Activated T-cell treated with anti-CD3 and anti-CD28 coated beads, Interleukin-2, amount 50 U/mL, for 1 hour (primary cell): ENCODE measurements at regions not wholly inside any gene's neighbourhood (a gene's known extent, or its start where the extent isn't known, plus 50 kb on each side); places are given as distances from the start of the nearest gene placed in this dataset.

Experiments
- DNase-seq: peaks from one replicate; pipeline ENCODE4 v3.0.0-alpha.2; 2020

- no peak for DNase-seq
These were observed 116.1 kb upstream of the TLE3 start for GRCh38 chr15:70213794-70214193.

- DNase-seq = no peak
These were observed 115.2 kb upstream of the TLE3 start for GRCh38 chr15:70212963-70213315.

DNA sequence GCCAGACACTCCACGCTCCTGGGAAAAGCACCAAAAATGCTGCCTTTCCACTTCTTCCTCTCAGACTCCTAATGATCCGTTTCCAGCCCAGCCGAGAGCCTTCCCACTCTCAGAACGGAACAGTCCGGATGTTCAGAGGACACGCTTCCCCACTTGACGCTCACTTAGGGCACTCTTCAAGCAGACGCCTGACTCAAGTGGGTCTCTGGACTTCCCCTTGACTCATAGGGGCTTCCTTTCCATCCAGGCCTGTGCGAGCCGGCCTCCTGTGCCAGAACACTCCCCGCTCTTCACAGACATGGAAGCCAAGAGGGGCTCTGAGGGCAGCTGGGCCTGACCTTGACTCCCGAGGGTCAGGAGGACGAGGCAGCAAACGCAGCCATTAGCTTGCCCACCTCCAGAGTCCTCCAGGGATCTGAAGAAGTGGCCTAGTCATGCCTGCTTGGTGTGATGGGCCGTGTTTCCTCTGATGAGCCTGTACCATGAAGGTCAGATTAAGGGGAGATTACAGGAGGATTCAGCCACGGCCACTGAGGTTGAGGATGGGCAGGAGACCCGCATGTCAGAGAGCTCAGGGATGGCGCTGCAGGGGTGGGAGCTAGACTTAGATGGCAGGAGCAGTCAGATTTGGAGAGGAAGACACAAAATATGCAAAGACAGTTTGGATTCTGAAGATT is 114.7 kb upstream of the TLE3 start:
- DNase-seq = no peak

GRCh38 chr15:70210528-70210927 is 112.8 kb upstream of the TLE3 start:
- DNase-seq = no peak

- DNase-seq = no peak
These were observed 112.4 kb upstream of the TLE3 start for GRCh38 chr15:70210076-70210475.

DNA sequence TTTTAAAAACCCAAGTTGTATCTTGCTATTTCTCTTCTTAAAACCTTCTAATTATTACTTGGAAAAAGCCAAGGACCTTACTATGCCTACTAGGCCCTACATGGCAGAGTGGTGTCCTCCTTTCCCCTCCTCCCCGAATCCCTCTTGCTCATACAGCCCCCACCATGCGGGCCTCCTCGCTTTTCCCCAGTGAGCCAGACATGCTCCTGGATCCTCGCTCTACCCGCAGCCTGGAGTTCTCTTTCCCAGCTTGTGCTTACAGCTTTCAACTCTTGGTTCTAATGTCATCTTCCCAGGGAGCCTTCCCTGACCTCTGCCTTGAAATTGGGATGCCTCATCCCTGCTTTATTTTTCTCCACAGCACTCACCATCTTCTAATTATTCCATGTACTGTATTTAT is 111.8 kb upstream of the TLE3 start:
- DNase-seq = no peak

DNA sequence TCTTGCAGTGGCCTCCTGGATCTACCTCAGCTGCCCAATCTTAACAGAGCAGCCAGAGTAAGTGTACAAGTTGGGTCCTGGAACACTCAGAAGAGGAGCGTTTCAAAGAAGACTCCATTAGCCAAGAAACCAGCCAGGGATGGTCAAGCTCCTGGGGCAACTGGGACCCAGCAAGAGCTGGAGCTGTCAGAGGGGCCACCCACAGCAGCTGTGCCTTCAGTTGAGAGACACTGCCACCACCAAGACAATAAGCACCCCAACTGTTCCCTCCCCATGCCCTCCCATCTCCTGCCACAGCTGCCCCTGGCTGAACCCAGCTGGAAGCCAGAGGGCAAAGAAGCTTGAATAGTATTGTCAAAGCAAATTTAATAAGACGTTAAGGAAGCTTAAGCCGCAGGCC is 110.6 kb upstream of the TLE3 start:
- no peak for DNase-seq

DNA sequence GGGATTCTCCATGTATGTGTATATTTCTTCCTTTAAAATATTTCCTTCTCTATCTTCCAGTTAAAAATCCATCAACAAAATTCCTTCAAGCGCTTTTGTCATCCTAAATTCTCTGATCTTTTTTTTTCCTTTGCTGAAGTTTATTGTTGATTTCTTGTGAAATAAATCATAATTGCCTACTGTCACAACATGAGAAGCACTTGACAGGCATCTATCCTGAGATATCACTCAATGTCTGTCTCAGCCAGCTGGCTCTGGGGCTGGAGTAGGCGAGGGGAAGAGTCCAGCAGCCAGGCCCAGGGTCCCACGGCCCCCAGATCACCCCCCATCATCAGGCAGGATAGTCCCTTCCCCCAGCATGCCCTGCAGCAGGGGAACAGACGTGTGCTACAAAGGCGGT is 109.0 kb upstream of the TLE3 start:
- no peak for DNase-seq

GRCh38 chr15:70204652-70205051 is 106.9 kb upstream of the TLE3 start:
- DNase-seq = no peak

GRCh38 chr15:70203981-70204560 is 106.4 kb upstream of the TLE3 start:
- DNase-seq = no peak

GRCh38 chr15:70202756-70203155 is 105.0 kb upstream of the TLE3 start:
- DNase-seq = no peak

- DNase-seq = no peak
These were observed 103.7 kb upstream of the TLE3 start for GRCh38 chr15:70201425-70201775.

DNA sequence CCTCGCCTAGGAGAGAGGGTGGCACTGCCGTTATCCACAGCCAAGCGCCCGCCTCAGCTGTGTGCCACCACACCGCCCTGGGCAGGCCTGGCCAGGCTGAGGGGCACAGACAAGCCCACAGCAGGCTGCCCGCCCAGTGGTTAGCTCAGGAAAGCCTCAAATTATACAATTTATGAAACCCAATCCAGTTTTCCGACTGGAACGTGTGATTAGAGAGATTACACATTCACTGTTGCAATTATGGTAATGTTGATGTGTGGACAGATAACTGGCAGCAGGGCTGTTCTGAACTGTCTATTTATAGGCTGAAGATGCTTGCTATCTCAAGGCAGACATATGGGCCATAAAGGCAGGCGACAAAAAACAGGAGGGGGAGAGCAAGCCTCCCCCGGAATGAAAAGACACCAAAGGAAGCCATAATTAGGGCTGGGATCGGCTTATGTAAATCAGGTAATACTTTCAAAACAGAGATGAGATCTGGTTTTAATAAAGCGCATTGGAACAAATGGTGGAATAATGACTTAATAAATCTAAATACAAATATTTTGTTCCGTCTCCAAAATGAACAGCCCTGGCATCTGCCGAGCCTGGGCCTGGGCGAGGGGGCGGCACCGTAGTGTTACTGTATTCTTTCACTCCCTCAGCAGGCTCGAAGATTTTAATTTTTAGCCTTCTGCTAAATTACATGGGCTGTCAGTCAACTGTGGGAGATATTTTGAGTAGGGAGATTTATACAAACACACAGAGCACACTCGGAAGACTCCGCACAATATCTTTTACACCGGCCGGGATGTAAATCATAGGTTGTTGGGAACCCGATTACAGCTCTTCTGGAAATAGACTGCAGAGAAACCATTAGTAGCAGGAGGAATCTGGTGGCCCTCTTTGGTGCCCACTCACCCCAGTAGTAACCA is 103.1 kb upstream of the TLE3 start:
- DNase-seq = no peak

DNA sequence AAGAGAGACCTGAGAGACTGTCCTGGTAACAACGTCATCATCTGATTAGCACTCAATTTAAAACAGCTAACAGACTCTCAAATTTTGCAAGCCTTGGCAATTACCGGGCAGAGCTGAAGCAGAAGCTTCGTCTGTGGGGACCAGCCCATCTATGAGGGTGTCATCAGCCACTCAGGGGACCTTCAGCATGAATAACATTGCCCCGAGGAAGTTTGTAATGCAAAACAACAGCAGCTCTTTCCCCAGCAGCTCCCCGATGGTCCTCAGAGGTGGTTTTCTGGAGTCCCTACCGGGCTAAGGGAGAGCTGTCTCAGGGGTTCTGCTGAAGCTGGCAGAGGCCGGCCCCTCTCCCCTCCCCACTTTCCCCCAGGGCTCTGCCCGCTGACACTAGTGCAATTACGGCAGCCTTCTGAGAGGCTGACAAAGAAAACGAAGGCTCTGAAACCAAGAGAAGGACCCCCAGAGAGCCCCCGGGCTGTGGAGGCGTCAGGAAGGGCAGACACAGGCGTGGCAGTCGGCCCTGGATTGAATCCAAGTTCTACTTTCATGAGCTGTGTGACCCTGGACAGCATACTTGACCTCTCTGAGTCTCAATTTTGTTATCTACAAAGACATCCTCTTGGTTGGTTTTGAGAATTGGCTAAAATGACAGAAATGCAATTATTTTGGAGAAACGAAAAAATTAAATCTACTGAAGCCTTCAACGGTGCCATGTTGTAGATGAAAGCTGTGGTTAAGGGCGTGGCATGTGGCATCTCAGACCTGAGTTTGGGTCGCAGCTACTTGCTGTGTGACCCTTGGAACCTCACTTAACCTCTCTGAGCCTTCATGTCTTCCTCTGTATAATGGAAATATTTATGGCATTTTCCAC is 102.1 kb upstream of the TLE3 start:
- no peak for DNase-seq

DNA sequence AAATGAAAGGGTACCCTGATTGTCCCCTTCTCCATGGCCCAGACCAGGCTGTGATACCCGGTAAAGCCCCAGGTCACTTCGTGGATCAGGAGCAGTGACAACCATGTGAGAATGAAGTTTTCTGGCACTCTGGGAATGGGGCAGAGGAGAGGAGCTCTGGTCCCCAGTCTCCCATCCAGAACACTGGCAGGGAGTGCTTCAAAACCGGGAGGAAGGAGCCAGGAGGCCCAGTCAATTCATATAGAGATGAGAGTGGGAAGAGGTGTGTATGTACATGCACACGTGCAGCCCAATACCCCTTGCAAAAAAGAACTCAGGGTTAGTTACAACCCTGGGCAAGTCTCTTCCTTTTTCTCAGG is 101.4 kb upstream of the TLE3 start:
- DNase-seq = no peak

- DNase-seq = no peak
These were observed 100.9 kb upstream of the TLE3 start for GRCh38 chr15:70198441-70199123.

- no peak for DNase-seq
These were observed 100.2 kb upstream of the TLE3 start for GRCh38 chr15:70197945-70198361.

DNA sequence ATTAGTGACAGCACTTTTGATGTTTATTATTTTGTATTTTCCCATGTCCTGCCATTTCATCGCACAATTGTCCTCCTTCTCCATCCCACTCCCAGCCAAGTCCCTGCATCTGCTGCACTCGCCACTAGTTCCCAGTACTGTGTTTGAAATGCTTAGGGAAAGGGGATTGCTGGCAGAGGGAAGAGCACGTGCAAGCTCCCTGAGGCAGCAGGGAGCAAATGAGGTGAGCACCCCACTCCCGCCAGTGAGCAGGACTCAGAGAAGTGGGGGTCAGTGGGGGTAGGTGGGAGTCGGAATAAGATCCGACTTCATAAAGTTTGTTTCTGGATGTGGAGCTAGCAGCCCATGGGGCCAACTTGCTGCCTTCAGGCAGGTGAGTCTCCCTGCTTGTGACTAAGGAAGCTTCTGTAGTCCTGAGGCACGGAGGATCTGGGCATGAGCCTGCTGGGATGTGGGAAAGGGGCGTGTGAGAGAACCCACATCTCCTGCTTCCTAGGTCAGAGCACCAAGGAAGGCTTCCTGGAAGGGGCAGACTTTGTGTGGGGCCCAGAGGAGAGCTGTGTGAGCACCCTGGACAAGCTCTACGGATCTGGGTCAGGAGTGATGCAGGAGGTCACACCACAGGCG is 99.7 kb upstream of the TLE3 start:
- DNase-seq = no peak

DNA sequence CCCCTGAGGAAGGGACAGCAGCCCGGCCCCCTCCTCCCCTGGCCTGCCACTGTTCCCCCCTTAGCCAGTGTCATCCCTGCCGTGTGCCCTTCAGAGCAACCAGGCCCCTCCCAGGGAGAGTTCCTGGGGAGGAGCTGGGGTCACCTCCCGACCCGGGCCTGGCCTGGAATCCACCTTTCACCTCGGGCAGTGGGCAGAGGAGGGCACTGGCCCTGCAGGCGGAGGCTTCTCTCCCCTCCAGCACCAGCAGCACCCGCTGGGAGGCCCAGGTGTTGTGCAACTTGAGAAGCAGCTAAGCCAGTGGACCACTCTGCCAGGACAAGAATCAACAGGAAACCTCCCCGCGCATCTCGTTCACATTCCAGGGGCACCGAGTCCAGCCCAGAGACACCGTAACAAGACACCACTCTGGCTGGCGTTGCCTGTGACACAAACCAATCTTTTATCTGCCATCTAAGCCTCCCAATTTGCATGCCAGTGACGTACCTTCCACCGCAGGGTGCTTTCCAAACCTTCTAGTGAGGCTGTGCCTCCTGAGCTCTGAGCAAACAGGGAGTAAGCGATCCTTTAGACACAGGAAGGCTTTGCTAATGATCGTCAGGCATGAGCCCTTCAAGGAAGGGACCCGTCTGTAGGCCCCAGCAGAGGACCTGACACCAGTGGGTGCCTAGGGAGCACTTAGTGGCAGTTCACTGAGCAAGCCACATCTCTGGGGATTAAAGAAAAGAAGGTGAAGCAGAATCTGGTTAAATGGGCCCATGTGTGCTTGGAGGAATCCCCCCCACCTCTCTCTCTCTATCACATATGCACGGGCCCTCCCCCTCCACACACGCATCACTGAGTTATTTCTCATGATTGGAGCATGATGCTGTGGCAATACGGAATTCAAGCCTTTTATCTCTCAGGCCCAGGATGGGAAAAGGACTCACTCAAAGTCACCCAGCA is 98.9 kb upstream of the TLE3 start:
- DNase-seq = no peak

DNA sequence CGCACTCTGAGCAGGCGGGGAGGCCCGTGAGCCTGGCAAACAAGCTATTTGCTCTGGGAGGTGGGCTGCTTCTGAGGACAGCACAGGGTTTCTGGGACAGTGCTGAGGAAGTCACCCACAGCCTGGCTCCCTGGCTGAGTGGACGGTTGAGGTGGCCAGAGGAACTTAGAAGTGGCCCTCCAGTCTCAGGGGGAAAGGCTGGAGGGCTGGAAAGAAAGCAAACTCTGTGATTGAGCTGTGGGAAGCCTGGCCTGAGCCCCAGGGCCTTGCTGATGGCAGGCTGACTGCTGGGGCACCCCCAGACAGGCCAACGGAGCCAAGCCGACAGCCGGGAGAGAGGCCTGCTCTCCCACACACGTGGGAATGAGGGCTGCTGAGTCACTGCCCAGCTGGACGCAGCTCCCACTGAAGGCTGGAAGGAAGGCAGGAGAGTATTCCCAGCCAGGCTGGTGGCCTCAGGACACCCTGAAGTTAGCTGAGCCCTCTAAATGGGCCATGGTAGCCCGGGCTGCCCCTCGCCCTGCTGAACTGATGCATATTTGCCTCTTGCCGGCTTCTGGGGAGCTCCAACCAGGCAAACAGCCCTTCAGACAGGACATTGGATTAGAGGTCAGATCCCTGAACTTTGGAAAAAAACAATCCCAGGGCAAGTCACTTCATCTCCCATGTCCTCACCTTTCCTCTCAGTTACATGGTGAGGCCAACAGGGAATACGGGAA is 98.0 kb upstream of the TLE3 start:
- DNase-seq = no peak
